ENCODE measurements at regions not wholly inside any gene's neighbourhood (a gene's known extent, or its start where the extent isn't known, plus 50 kb on each side); places are given as distances from the start of the nearest gene placed in this dataset.
A peak's percentile ranks its signal among the peaks of the same experiment; 100 is the strongest.

GRCh38 chr5:42929871-42930270, 110.2 kb downstream of the ANXA2R start:
- DNase-seq: no peak
- no peaks in the 10 kb centered on the region for H3K27me3 ChIP-seq (ENCODE audit: control insufficient read depth, insufficient read depth, low read length)
- no peak overlapping the region for H3K4me3 ChIP-seq (ENCODE audit: insufficient read depth, low read depth, low read length)
- H3K36me3 ChIP-seq (replicated peaks; ENCODE audit: control insufficient read depth, insufficient read depth, low read length): no peaks in the 10 kb centered on the region

DNA sequence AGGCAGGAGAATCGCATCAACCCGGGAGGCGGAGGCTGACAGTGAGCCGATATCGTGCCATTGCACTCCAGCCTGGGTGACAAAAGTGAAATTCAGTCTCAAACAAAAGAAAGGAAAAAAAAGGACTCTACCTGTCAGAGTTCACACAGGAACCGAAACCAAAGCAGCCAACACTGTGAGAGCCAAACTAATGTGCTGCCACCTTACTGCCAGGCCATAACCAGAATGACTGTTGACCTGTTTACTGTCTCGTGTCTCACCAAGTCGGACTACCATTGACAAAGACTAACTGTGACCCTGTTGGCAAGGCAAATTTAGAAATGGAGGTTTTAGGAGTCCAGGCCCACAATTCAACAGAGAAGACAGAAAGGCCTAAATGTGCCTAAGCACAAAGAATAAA, 112.4 kb downstream of the ANXA2R start:
- Histone ChIP-seq H3K4me3 (ENCODE audit: insufficient read depth, low read depth, low read length) (no peak overlapping the region), H3K27me3 (ENCODE audit: control insufficient read depth, insufficient read depth, low read length) (no peaks in the 10 kb centered on the region), H3K36me3 (replicated peaks; ENCODE audit: control insufficient read depth, insufficient read depth, low read length) (no peaks in the 10 kb centered on the region)
- no peak for DNase-seq

DNA sequence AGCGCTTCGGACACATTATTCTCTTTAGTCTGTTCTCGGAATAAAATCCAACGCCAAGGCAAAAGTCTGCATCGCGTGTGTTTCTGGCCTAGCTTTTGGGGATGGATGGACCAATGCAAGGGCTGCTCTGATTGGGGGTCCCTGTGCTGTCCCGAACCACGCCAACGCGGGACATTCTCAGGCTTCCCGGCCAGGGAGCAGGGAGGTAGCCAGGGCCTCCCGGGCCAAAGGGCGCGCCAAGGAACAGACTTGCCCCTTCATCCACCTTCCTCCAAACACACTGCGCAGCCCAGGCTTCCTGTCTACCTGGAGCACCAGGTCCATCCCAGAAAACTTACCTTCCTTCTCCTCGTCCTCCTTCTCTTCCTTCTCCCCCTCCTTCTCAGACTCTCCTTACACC, 113.0 kb upstream of the SELENOP start:
- no peaks in the 10 kb centered on the region for H3K36me3 ChIP-seq (replicated peaks; ENCODE audit: control insufficient read depth, insufficient read depth, low read length)
- no peak overlapping the region for H3K4me3 ChIP-seq (ENCODE audit: insufficient read depth, low read depth, low read length)
- DNase-seq: no peak
- no peaks in the 10 kb centered on the region for H3K27me3 ChIP-seq (ENCODE audit: control insufficient read depth, insufficient read depth, low read length)

DNA sequence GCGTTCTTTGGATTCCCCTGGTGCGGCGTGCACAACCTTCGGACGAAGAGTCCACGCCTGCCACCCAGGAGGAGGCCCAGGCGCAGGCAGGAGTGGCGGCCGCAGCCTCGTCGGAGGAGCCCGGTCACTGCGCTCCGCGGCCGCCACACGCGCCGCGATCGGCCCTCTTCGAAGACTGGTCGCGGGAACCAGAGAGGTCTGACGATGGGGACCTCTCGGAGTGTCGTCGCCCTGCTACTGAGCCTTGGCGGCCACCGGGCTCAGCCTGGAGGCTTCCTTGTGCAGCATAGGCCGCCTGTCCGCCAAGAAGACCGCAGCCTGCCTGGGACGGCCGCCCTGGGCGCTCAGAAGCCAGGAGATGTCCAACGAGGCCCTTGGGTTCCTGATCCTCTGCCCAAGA, 112.5 kb upstream of the SELENOP start:
- no peaks in the 10 kb centered on the region for H3K27me3 ChIP-seq (ENCODE audit: control insufficient read depth, insufficient read depth, low read length)
- H3K36me3 ChIP-seq (replicated peaks; ENCODE audit: control insufficient read depth, insufficient read depth, low read length): no peaks in the 10 kb centered on the region
- DNase-seq: peak; percentile 30
- no peak overlapping the region for H3K4me3 ChIP-seq (ENCODE audit: insufficient read depth, low read depth, low read length)

GRCh38 chr5:42923710-42924109, 112.0 kb upstream of the SELENOP start:
- Histone ChIP-seq H3K27me3 (ENCODE audit: control insufficient read depth, insufficient read depth, low read length) (no peaks in the 10 kb centered on the region), H3K4me3 (ENCODE audit: insufficient read depth, low read depth, low read length) (no peak overlapping the region), H3K36me3 (replicated peaks; ENCODE audit: control insufficient read depth, insufficient read depth, low read length) (no peaks in the 10 kb centered on the region)
- no peak for DNase-seq

- no peak for DNase-seq
- H3K27me3 ChIP-seq (ENCODE audit: control insufficient read depth, insufficient read depth, low read length): no peaks in the 10 kb centered on the region
- no peak overlapping the region for H3K4me3 ChIP-seq (ENCODE audit: insufficient read depth, low read depth, low read length)
- no peaks in the 10 kb centered on the region for H3K36me3 ChIP-seq (replicated peaks; ENCODE audit: control insufficient read depth, insufficient read depth, low read length)
These were observed 107.9 kb upstream of the SELENOP start for GRCh38 chr5:42919600-42919999.

- Histone ChIP-seq H3K27me3 (ENCODE audit: control insufficient read depth, insufficient read depth, low read length) (no peaks in the 10 kb centered on the region), H3K4me3 (ENCODE audit: insufficient read depth, low read depth, low read length) (no peak overlapping the region), H3K36me3 (replicated peaks; ENCODE audit: control insufficient read depth, insufficient read depth, low read length) (no peaks in the 10 kb centered on the region)
- DNase-seq: no peak
These were observed 103.7 kb upstream of the SELENOP start for GRCh38 chr5:42915306-42915866.

DNA sequence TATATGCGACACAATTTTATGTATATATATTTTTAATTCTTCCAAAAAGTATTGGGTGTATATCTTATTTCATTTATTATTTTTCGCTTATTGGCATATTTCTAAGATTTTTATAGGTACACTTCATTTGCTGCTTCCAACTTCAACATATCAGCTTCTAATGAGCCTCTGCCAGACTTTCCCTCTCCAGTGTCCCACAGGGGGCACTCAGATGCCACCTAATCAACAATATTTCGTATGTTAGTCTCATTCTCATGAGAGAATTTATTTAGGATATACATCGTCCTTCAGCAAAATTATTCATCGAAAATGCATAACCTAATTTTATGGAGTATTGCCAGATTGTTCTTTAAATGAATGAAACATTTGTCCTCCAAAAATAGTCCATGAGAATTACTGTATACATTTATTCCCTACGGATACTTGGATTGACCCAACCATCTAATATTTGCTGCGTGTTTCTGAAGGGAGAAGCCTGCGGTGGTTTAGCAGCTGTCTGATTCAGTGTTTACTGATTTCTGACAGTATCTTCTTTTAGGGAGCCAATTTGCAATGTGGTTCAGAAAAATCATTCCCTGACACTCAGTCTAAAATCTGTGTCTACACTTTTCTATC, 100.6 kb upstream of the SELENOP start:
- peaks cover 13% of the 10 kb centered on the region for H3K27me3 ChIP-seq (ENCODE audit: control insufficient read depth, insufficient read depth, low read length)
- H3K4me3 ChIP-seq (ENCODE audit: insufficient read depth, low read depth, low read length): no peak overlapping the region
- no peaks in the 10 kb centered on the region for H3K36me3 ChIP-seq (replicated peaks; ENCODE audit: control insufficient read depth, insufficient read depth, low read length)
- no peak for DNase-seq

DNA sequence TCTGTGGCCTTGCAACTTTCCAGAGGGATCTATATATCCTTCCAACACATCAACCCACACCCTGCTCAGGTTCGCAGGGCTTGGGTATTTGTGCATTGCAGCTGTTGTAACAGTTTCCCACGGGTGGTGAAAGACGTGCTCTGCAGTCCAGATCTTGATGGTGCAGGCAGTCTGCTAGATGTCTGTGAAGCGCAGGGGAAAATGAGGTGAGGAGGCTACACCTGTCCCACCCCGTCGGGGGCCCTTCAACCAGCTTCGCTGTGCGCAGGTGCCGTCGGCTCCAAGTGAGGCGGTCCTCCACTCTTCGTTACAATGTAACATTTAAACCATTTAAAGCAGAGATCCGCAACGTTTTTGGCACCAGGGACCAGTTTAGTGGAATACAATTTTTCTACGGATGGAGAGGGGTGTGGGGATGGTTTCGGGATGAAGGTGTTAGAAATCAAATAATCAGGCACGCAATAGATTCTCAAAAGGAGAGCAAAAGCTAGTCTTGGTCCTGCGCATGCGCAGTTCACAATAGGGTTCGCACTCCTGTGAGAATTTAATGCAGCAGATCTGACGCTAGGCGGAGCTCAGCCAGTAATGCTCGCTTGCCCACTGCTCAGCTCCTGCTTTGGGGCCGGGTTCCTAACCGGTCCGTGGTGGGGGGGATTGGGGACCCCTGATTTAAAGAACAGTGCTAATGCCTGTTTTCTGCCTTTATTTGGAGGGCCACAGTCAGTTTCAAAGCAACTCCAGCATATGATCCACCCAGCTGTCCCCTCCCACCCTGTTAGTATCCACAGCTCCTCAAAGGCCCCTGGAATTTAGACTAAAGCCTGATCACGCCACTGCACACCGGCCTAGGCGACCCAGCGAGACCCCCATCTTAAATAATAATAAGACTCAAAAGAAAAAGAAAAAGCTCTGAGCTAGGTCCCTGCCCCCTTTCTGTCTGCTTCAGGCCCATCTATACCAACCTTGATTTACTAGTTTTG, 97.1 kb upstream of the SELENOP start:
- DNase-seq: peak; percentile 80
- H3K27me3 ChIP-seq (ENCODE audit: control insufficient read depth, insufficient read depth, low read length): peaks cover 18% of the 10 kb centered on the region
- H3K36me3 ChIP-seq (replicated peaks; ENCODE audit: control insufficient read depth, insufficient read depth, low read length): no peaks in the 10 kb centered on the region
- H3K4me3 ChIP-seq (ENCODE audit: insufficient read depth, low read depth, low read length): peak overlapping the region; percentile 23

GRCh38 chr5:42908086-42908485, 96.4 kb upstream of the SELENOP start:
- DNase-seq: no peak
- Histone ChIP-seq H3K27me3 (ENCODE audit: control insufficient read depth, insufficient read depth, low read length) (peaks cover 18% of the 10 kb centered on the region), H3K36me3 (replicated peaks; ENCODE audit: control insufficient read depth, insufficient read depth, low read length) (no peaks in the 10 kb centered on the region), H3K4me3 (ENCODE audit: insufficient read depth, low read depth, low read length) (no peak overlapping the region)

- Histone ChIP-seq H3K27me3 (ENCODE audit: control insufficient read depth, insufficient read depth, low read length) (peaks cover 18% of the 10 kb centered on the region), H3K36me3 (replicated peaks; ENCODE audit: control insufficient read depth, insufficient read depth, low read length) (no peaks in the 10 kb centered on the region), H3K4me3 (ENCODE audit: insufficient read depth, low read depth, low read length) (no peak overlapping the region)
- DNase-seq: no peak
These were observed 94.1 kb upstream of the SELENOP start for GRCh38 chr5:42905827-42906226.

GRCh38 chr5:42900734-42901133, 89.0 kb upstream of the SELENOP start:
- Histone ChIP-seq H3K36me3 (replicated peaks; ENCODE audit: control insufficient read depth, insufficient read depth, low read length) (no peaks in the 10 kb centered on the region), H3K27me3 (ENCODE audit: control insufficient read depth, insufficient read depth, low read length) (no peaks in the 10 kb centered on the region), H3K4me3 (ENCODE audit: insufficient read depth, low read depth, low read length) (no peak overlapping the region)
- DNase-seq: no peak

DNA sequence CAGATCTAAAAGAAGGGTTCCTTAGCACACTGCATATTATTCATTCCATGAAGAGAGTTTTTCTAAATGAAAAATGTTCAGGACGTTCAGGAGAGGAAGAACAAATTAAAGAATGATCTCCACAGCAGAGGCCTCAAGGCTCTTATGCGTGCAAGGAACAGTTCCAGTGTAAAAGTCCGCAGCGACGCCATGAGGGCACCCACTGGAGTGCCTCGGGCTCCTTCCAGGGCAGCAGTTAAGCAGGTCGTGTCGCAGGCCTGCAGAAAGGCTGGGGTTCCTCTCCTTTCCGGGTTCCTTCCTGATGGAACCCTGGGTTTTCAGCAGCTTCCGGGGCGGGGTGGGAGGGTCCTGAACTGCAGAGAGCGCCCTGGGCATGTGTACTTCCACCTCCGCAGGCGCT, 87.1 kb upstream of the SELENOP start:
- Histone ChIP-seq H3K36me3 (replicated peaks; ENCODE audit: control insufficient read depth, insufficient read depth, low read length) (no peaks in the 10 kb centered on the region), H3K27me3 (ENCODE audit: control insufficient read depth, insufficient read depth, low read length) (no peaks in the 10 kb centered on the region), H3K4me3 (ENCODE audit: insufficient read depth, low read depth, low read length) (no peak overlapping the region)
- no peak for DNase-seq

- H3K27me3 ChIP-seq (ENCODE audit: control insufficient read depth, insufficient read depth, low read length): no peaks in the 10 kb centered on the region
- H3K4me3 ChIP-seq (ENCODE audit: insufficient read depth, low read depth, low read length): no peak overlapping the region
- no peaks in the 10 kb centered on the region for H3K36me3 ChIP-seq (replicated peaks; ENCODE audit: control insufficient read depth, insufficient read depth, low read length)
- DNase-seq: no peak
These were observed 84.8 kb upstream of the SELENOP start for GRCh38 chr5:42896523-42896922.

- peak; percentile 77 for DNase-seq
- H3K36me3 ChIP-seq (replicated peaks; ENCODE audit: control insufficient read depth, insufficient read depth, low read length): no peaks in the 10 kb centered on the region
- no peak overlapping the region for H3K4me3 ChIP-seq (ENCODE audit: insufficient read depth, low read depth, low read length)
- no peaks in the 10 kb centered on the region for H3K27me3 ChIP-seq (ENCODE audit: control insufficient read depth, insufficient read depth, low read length)
These were observed 82.4 kb upstream of the SELENOP start for GRCh38 chr5:42894057-42894456.

Measured in H7 (cell line).